Calu3 (cell line): ENCODE measurements at regions not wholly inside any gene's neighbourhood (a gene's known extent, or its start where the extent isn't known, plus 50 kb on each side); places are given as distances from the start of the nearest gene placed in this dataset.

ENCODE experiments used
- BruUV-seq: library from RNA; stranded (reverse); fragments of 400-500 nt; replicated peaks from 2 replicates; lab custom pipeline; 2021; lab: Mats Ljungman, UMichigan
- CTCF ChIA-PET: fragments of 300-600 bp; sonication (Branson Sonifier 250); formaldehyde crosslinking; loops from one replicate; lab custom pipeline; 2022; ENCODE audit warnings: antibody characterized with exemption; lab: Charles Lee
- DNase-seq: peaks from one replicate; pipeline ENCODE4 v3.0.0; 2022
- H3K27ac Mint-ChIP-seq: one replicate; pipeline ENCODE4 v1.8.0; 2022; ENCODE audit warnings: mixed read lengths; ENCODE audit not compliant: unreplicated experiment
- H3K27me3 Mint-ChIP-seq: one replicate; pipeline ENCODE4 v1.8.0; 2022; ENCODE audit warnings: mixed read lengths; ENCODE audit not compliant: unreplicated experiment
- H3K36me3 Mint-ChIP-seq: one replicate; pipeline ENCODE4 v1.8.0; 2022; ENCODE audit warnings: mild to moderate bottlenecking, moderate library complexity, mixed read lengths; ENCODE audit not compliant: insufficient read depth, unreplicated experiment
- H3K4me1 Mint-ChIP-seq: one replicate; pipeline ENCODE4 v1.8.0; 2022; ENCODE audit warnings: mild to moderate bottlenecking, low read depth, mixed read lengths; ENCODE audit not compliant: unreplicated experiment
- H3K4me3 Mint-ChIP-seq: one replicate; pipeline ENCODE4 v1.8.0; 2022; ENCODE audit warnings: mild to moderate bottlenecking, low read depth, moderate library complexity, mixed read lengths; ENCODE audit not compliant: unreplicated experiment
- H3K9me3 Mint-ChIP-seq: one replicate; pipeline ENCODE4 v1.8.0; 2022; ENCODE audit warnings: low read depth, mixed read lengths; ENCODE audit not compliant: unreplicated experiment
- CTCF ChIP-seq: fragments of 200-600 bp; IDR thresholded peaks from one replicate; pipeline ENCODE4 v1.8.0; 2022; ENCODE audit warnings: antibody characterized with exemption; ENCODE audit not compliant: unreplicated experiment
- intact Hi-C: fragments of 100-400 bp; cut with micrococcal nuclease; formaldehyde crosslinking; loops from one replicate; pipeline ENCODE4 v1.10.0; 2022; ENCODE audit not compliant: unreplicated experiment

GRCh38 chr3:83559082-83559481 lies 1399.7 kb upstream of the CADM2 start:
- CTCF ChIA-PET = no interaction called here
- no peaks in the 10 kb centered on the region for H3K36me3 Mint-ChIP-seq
- TF ChIP-seq CTCF = no peak
- no peaks in the 10 kb centered on the region for H3K27me3 Mint-ChIP-seq
- H3K4me1 Mint-ChIP-seq = no peaks in the 10 kb centered on the region
- no peak overlapping the region for H3K27ac Mint-ChIP-seq
- intact Hi-C loops = no loop called here
- H3K9me3 Mint-ChIP-seq = peaks cover 4% of the 10 kb centered on the region
- DNase-seq = no peak
- H3K4me3 Mint-ChIP-seq = no peak overlapping the region
- BruUV-seq = no TSS peak

- CTCF ChIA-PET = no interaction called here
- Mint-ChIP-seq H3K4me3 (no peak overlapping the region), H3K27ac (no peak overlapping the region), H3K9me3 (no peaks in the 10 kb centered on the region), H3K27me3 (no peaks in the 10 kb centered on the region), H3K4me1 (no peaks in the 10 kb centered on the region), H3K36me3 (no peaks in the 10 kb centered on the region)
- no peak for DNase-seq
- BruUV-seq = no TSS peak
- no peak for TF ChIP-seq CTCF
- intact Hi-C loops = no loop called here
These were observed 1390.9 kb upstream of the CADM2 start for GRCh38 chr3:83567935-83568334.

GRCh38 chr3:83581546-83581945 lies 1377.2 kb upstream of the CADM2 start:
- CTCF ChIA-PET = interaction anchor here (0.6 kb wide), 2 partner anchors 37 to 47 kb away, joined by 3 to 5 read pairs; no protein-coding TSS in a partner anchor
- no peak overlapping the region for H3K27ac Mint-ChIP-seq
- H3K36me3 Mint-ChIP-seq = no peaks in the 10 kb centered on the region
- no peaks in the 10 kb centered on the region for H3K9me3 Mint-ChIP-seq
- no peak for TF ChIP-seq CTCF
- intact Hi-C loops = no loop called here
- no TSS peak for BruUV-seq
- DNase-seq = no peak
- no peak overlapping the region for H3K4me3 Mint-ChIP-seq
- no peaks in the 10 kb centered on the region for H3K4me1 Mint-ChIP-seq
- H3K27me3 Mint-ChIP-seq = no peaks in the 10 kb centered on the region

- no peak for TF ChIP-seq CTCF
- peaks cover 8% of the 10 kb centered on the region for H3K4me1 Mint-ChIP-seq
- no peaks in the 10 kb centered on the region for H3K27me3 Mint-ChIP-seq
- no peak overlapping the region for H3K27ac Mint-ChIP-seq
- peak overlapping the region; percentile 39 for H3K4me3 Mint-ChIP-seq
- intact Hi-C loops = no loop called here
- peaks cover 2% of the 10 kb centered on the region for H3K9me3 Mint-ChIP-seq
- no TSS peak for BruUV-seq
- H3K36me3 Mint-ChIP-seq = no peaks in the 10 kb centered on the region
- DNase-seq = no peak
- CTCF ChIA-PET = interaction anchor here (0.6 kb wide), 1 partner anchor 1975 kb away, joined by 8 read pairs; no protein-coding TSS in a partner anchor
These were observed 1357.1 kb upstream of the CADM2 start for GRCh38 chr3:83601704-83602103.
